Right lobe of liver (tissue), 6 donors: ENCODE measurements at regions not wholly inside any gene's neighbourhood (a gene's known extent, or its start where the extent isn't known, plus 50 kb on each side); places are given as distances from the start of the nearest gene placed in this dataset.

ENCODE experiments used
- ATAC-seq, 4 donors: fragments of 200-7000 bp; cut with Tn5 transposase; one replicate each; pipeline ENCODE4 v1.9.1; 2020; ENCODE audit warnings: mild to moderate bottlenecking in 4 of 4, moderate library complexity in 4 of 4
- DNase-seq, 3 donors: peaks; one replicate each; pipeline ENCODE4 v3.0.0-alpha.2; 2020
- H3K27ac ChIP-seq, 3 donors: fragments of 200-600 bp; one replicate each; pipeline ENCODE4 v1.8.0; 2022
- H3K27me3 ChIP-seq, 2 donors: fragments of 200-600 bp; one replicate each; pipeline ENCODE4 v1.8.0; 2022
- H3K36me3 ChIP-seq, 4 donors: fragments of 200-600 bp; sonication (generic) in 1 of 4; one replicate each; pipeline versions ENCODE4 v1.5.1 to v1.8.0; 2017 to 2022; ENCODE audit warnings: control low read depth in 1 of 4
- H3K4me1 ChIP-seq, 4 donors: fragments of 200-600 bp; sonication (generic) in 1 of 4; one replicate each; pipeline versions ENCODE4 v1.5.1 to v1.8.0; 2017 to 2022; ENCODE audit warnings: control low read depth in 1 of 4
- H3K4me3 ChIP-seq, 3 donors: fragments of 200-600 bp; one replicate each; pipeline ENCODE4 v1.8.0; 2022
- H3K9me3 ChIP-seq, 4 donors: fragments of 200-600 bp; sonication (generic) in 1 of 4; one replicate each; pipeline versions ENCODE4 v1.5.1 to v1.8.0; 2017 to 2022; ENCODE audit warnings: control low read depth in 1 of 4
- POLR2A ChIP-seq: fragments of 450-650 bp; IDR thresholded peaks from one replicate; pipeline ENCODE4 v1.6.1; 2017; ENCODE audit warnings: antibody characterized with exemption, mild to moderate bottlenecking
- WGBS: methylation state at CpG from one replicate; pipeline ENCODE4 v1.1.6; 2018; ENCODE audit warnings: low coverage, low lambda C conversion rate; ENCODE audit not compliant: insufficient coverage; ENCODE audit errors: missing lambda C conversion rate; 5-methylcytosine and 5-hydroxymethylcytosine counted together
- intact Hi-C, 2 donors: fragments of 100-400 bp; cut with DNase I; formaldehyde crosslinking; loops; one replicate each; pipeline versions ENCODE4 v1.11.2 to v1.14.1; 2022
- TF ChIP-seq, protein P1 (sequence below), 4 donors: fragments of 200-600 bp in 3 of 4; fragments of 450-650 bp in 1 of 4; IDR thresholded peaks; one replicate each; pipeline versions ENCODE4 v1.5.1 to v1.8.0; 2016 to 2022; ENCODE audit warnings: antibody characterized with exemption in 4 of 4, mild to moderate bottlenecking in 2 of 4
- donor health status: DM: no; HTN: yes; CAD: no.
- donor health status: DM: no; HTN: no; CAD: no.
- donor health status: DM: no; HTN: no; CAD: no.
- donor health status: DM: no; HTN: yes; CAD: no.
- donor health status: DM: no; HTN: yes; CAD: no.

DNA sequence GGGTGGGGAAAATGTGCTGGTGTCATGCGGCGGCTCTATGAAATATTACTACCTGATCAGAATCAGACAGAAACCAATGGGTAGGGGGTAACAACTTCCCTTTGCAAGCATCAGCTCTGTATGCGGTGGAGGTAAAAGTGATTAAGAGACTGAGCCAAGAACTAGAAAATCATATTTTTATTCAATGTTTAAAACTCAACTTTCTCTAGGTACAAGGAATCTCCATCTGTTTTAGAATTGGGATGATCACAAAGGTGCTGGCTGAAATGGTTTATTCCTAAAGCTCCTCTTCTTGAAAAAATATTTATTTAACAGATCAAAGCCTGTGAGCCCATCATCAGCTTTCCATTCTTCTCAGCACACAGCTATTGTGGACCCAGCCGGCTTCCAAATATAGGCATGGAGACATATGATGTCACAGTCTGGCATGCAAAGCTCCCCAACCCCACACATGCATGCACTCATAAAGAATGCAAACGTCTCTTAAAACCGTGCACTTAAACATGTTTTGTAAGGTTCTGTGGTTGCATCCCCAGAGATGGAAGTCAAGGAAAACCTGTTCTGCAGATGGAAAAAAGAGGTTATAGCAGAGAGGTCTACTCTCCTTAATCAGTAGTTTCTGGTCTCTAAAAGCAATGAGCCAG lies 126.0 kb downstream of the SKIDA1 start:
- H3K9me3 ChIP-seq, result no peaks in the 10 kb centered on the region
- no peak overlapping the region for H3K4me3 ChIP-seq
- ATAC-seq (no peak), DNase-seq (no peak)
- no peaks in the 10 kb centered on the region for H3K4me1 ChIP-seq
- H3K27ac ChIP-seq, result no peak overlapping the region
- H3K27me3 ChIP-seq, result no peaks in the 10 kb centered on the region
- intact Hi-C loops, result no loop called here
- WGBS, result 35% methylated on average over 6 of the region's 6 CpGs
- TF ChIP-seq, protein P1, sequence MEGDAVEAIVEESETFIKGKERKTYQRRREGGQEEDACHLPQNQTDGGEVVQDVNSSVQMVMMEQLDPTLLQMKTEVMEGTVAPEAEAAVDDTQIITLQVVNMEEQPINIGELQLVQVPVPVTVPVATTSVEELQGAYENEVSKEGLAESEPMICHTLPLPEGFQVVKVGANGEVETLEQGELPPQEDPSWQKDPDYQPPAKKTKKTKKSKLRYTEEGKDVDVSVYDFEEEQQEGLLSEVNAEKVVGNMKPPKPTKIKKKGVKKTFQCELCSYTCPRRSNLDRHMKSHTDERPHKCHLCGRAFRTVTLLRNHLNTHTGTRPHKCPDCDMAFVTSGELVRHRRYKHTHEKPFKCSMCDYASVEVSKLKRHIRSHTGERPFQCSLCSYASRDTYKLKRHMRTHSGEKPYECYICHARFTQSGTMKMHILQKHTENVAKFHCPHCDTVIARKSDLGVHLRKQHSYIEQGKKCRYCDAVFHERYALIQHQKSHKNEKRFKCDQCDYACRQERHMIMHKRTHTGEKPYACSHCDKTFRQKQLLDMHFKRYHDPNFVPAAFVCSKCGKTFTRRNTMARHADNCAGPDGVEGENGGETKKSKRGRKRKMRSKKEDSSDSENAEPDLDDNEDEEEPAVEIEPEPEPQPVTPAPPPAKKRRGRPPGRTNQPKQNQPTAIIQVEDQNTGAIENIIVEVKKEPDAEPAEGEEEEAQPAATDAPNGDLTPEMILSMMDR (IDR thresholded peaks at IDR 0.05), result no peak
- no peaks in the 10 kb centered on the region for H3K36me3 ChIP-seq

DNA sequence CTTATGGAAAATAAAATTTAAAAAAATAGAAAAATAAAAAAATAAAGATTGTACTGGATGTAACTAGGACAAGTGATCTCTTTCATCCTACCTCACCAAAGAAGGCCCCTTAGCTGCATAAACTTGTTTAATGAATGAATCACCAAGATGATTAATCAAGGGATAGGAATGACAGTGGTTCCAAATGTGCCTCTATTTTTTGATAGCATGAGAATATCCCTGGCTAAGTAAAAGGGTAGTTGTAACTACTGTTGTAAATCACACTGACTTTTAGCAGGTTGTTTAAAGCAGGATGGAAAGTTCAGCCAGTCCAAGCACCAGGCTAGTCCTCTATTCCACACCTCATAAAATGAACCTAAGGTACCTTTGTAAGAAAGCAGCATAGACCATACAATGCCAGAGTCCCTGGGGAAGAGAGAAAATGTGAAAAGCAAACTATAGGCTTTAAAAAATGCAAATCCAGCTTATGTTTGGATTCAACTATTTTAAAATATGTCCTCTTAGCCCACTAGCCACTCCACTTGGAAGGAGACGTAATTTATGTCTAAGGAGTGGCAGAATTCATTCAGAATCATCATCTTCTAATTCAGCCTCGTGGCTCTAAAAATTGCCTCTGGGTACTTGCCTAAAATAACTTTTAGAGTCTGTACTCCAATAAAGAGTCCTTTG lies 126.8 kb downstream of the SKIDA1 start:
- 30% methylated on average over 2 of the region's 2 CpGs for WGBS
- Histone ChIP-seq H3K4me3 (no peak overlapping the region), H3K36me3 (no peaks in the 10 kb centered on the region), H3K27me3 (no peaks in the 10 kb centered on the region), H3K27ac (no peak overlapping the region), H3K9me3 (no peaks in the 10 kb centered on the region), H3K4me1 (no peaks in the 10 kb centered on the region)
- intact Hi-C loops, result no loop called here
- ATAC-seq (no peak), DNase-seq (no peak)
- TF ChIP-seq POLR2A, result no peak
- TF ChIP-seq, protein P1 (IDR thresholded peaks at IDR 0.05), result no peak

DNA sequence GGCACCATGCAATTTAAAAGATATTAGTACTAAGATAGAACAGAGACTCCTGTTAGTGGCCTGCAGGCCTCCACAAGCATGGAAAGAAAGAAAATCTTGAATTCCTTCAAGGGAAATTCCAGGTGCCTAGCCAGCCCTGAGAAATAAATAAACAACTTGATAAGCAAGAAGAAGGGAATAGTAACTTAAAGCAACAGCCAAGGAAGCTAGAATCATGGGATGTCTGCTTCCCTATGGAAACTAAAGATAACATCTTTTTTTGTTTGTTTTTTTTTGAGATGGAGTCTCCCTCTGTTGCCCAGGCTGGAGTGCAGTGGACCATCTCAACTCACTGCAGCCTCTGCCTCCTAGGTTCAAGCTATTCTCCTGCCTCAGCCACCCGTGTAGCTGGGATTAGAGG lies 128.6 kb downstream of the SKIDA1 start:
- no peaks in the 10 kb centered on the region for H3K4me1 ChIP-seq
- H3K9me3 ChIP-seq, result no peaks in the 10 kb centered on the region
- no peaks in the 10 kb centered on the region for H3K36me3 ChIP-seq
- TF ChIP-seq POLR2A, result no peak
- TF ChIP-seq, protein P1 (IDR thresholded peaks at IDR 0.05), result no peak
- ATAC-seq (no peak), DNase-seq (no peak)
- WGBS, result 50% methylated on average over 1 of the region's 1 CpG
- intact Hi-C loops, result no loop called here
- H3K27me3 ChIP-seq, result no peaks in the 10 kb centered on the region
- no peak overlapping the region for H3K27ac ChIP-seq
- H3K4me3 ChIP-seq, result no peak overlapping the region

DNA sequence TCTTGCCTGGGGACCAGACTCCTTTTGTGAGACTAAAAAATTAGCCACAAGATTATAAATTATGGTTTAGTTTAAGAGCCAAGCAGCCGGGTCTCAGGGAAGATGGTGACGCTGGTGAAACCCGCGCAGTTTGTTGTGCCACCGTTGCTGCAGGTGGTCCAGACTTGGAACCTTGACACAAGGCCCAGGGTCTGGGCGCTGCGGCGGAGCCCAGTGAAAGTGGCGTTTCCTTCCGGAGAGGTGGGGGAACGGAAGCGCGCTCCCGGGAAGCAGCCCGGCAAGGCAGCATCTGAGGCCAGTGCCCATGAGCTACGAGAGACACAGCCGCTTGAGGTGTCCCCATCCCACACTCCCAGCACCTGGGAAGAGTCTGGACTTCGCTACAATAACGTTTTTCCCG lies 131.6 kb downstream of the SKIDA1 start:
- Histone ChIP-seq H3K4me3 (no peak overlapping the region), H3K9me3 (no peaks in the 10 kb centered on the region), H3K27me3 (no peaks in the 10 kb centered on the region), H3K36me3 (no peaks in the 10 kb centered on the region), H3K27ac (no peak overlapping the region), H3K4me1 (no peaks in the 10 kb centered on the region)
- intact Hi-C loops, result no loop called here
- ATAC-seq (no peak), DNase-seq (no peak)
- 81% methylated on average over 9 of the region's 20 CpGs for WGBS
- TF ChIP-seq POLR2A, result no peak
- TF ChIP-seq, protein P1 (IDR thresholded peaks at IDR 0.05), result no peak
